ENCODE measurements at regions not wholly inside any gene's neighbourhood (a gene's known extent, or its start where the extent isn't known, plus 50 kb on each side); places are given as distances from the start of the nearest gene placed in this dataset.

- TF ChIP-seq CTCF (IDR thresholded peaks at IDR 0.05) (no peak), POLR2A (IDR thresholded peaks at IDR 0.05) (no peak), POLR2AphosphoS5 (IDR thresholded peaks at IDR 0.05) (no peak)
Observed at GRCh38 chr2:183807870-183808269, 683.6 kb downstream of the NUP35 start.
